Activated CD8-positive, alpha-beta memory T cell treated with anti-CD3 and anti-CD28 coated beads for 1 hour (primary cell): ENCODE measurements at regions not wholly inside any gene's neighbourhood (a gene's known extent, or its start where the extent isn't known, plus 50 kb on each side); places are given as distances from the start of the nearest gene placed in this dataset.

Experiments used
- DNase-seq, 2 donors: peaks; one replicate each; pipeline ENCODE4 v3.0.0-alpha.2; 2020; ENCODE audit warnings: low read depth in 1 of 2; ENCODE audit errors: extremely low read depth in 1 of 2

GRCh38 chr7:35463751-35464150 is 209.9 kb upstream of the TBX20 start:
- no peak for DNase-seq

DNA sequence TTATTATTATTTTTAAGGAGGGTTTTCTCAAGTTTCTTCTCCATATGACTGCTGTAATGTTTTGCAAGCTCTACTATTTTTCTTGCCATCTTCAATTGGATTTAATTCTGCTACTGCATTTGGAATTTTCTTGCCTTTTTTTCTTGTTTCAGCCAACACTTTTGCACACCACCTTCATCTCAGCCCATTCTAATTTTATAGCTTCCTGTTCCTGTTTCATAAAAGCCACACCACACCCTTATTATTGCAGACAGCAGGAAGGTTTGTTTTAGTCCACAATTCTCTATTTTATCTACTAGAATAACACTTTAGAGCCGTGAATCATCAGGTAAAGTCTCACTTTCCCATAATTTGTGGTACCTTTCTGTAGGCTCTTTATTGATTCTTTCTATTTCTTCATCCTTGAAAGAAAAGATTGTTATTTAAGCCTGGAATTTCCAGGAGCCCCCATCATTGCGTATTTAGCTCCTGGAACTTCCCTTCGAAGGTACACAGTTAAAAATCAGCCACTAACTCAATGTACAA is 209.3 kb upstream of the TBX20 start:
- DNase-seq = no peak

GRCh38 chr7:35454575-35455385 is 200.9 kb upstream of the TBX20 start:
- DNase-seq = no peak

- DNase-seq = no peak
Measured at GRCh38 chr7:35450456-35451214, 196.7 kb upstream of the TBX20 start.

- no peak for DNase-seq
Measured at GRCh38 chr7:35448486-35448885, 194.6 kb upstream of the TBX20 start.

- DNase-seq = no peak
Measured at GRCh38 chr7:35446091-35446490, 192.2 kb upstream of the TBX20 start.

GRCh38 chr7:35437619-35438275 is 183.8 kb upstream of the TBX20 start:
- DNase-seq = no peak

- no peak for DNase-seq
Measured at GRCh38 chr7:35436452-35436851, 182.6 kb upstream of the TBX20 start.

- DNase-seq = no peak
Measured at GRCh38 chr7:35430547-35431153, 176.8 kb upstream of the TBX20 start.

DNA sequence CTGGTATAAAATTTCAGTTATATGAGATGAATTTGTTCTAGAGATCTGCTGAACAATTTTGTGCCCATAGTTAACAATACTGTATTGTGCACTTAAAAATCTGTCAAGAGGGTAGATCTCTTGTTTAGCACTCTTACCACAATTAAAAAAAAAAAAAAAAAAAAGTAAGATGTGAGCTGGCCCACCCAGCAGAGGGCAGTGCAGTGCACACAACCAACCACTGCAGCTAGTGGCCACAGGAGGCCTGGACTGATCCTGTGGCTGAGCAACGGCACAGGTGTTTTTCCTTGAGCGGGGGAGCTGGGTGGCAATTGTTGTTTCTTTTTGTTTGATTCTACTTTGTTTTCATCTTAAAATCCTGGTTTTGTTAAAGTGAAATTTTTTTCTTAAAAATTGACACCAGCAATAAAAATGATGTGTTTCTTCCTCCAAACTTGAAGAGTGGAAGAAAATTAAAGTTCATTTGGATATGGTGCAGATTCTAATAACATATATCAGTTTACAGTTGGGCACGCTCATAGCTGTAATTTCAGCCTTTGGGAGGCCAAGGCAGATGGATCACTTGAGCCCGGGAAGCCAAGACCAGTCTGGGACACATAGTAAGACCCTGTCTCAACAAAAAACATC is 171.1 kb upstream of the TBX20 start:
- peak in 1 of 2 donors; percentile 15 for DNase-seq

GRCh38 chr7:35424440-35424839 is 170.5 kb upstream of the TBX20 start:
- DNase-seq = no peak

DNA sequence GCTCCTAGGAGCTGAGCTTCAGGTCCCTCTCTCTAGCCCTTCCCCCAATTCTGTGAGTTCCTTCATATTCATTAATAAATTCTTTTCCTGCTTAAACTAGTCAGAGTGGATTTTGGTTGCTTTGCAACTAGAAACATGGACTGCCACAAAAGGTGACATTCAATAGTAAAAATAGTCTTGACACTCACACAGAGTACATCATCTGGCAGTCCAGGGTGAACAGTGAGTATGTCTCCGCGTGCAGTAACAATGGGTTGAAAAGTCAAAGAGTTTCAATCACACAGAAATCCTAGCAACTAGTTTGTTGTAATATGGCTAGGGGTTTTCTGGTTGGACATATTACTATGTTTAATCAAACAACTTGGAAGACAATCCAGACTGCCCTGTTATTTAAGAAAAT is 168.8 kb upstream of the TBX20 start:
- DNase-seq = no peak

- DNase-seq = no peak
Measured at GRCh38 chr7:35420656-35421055, 166.8 kb upstream of the TBX20 start.

GRCh38 chr7:35419391-35419755 is 165.5 kb upstream of the TBX20 start:
- no peak for DNase-seq

DNA sequence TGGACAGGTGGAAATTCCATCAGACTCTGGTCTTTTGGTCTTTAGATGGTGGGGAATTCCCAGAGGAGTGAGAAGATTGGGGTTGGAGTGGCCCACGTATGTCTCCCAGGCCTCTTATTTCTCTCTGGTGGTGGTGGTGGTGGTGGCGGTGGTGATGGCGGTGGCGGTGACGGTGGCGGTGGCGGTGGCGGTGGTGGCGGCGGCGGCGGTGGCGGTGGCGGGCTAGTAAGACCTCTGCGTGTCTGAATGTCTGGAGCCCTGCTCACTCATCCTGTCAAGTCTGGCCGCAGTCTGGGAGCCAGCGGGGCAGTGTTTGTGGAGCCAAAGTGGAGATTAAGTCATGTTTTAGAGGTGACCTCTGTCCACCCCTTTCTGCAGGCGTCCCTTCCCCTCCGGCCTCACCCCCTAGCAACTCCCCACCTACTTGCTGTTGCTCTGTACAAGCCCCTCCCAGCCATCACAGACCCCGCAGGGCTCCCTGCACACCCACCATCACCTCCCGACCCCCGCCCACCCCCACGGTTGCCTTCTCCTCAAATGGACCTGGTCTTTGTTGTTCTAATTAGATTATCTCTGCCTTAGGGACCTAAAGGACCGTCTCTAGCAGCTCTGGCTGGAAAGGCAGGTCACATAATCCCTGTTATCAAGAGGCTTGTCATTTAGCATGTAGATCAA is 165.0 kb upstream of the TBX20 start:
- no peak for DNase-seq

DNA sequence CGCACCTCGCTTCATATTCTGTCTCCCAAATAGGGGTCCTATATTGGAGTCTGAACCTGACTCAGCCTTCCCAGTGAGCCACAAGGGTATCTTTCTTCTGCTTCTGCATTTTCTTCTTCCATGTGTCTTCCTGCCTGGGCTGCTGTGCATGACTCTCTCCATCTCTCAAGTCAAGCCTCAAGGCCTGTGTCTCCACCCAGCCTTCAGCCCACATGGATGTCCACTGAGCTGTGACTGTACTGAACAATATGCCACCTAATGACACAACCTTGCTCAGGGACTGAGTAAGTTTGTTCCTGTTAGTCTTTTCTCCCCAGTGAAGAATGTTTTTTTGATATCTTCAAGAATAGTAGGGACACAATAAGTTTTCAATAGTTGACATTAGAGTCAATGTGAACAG is 162.7 kb upstream of the TBX20 start:
- no peak for DNase-seq

DNA sequence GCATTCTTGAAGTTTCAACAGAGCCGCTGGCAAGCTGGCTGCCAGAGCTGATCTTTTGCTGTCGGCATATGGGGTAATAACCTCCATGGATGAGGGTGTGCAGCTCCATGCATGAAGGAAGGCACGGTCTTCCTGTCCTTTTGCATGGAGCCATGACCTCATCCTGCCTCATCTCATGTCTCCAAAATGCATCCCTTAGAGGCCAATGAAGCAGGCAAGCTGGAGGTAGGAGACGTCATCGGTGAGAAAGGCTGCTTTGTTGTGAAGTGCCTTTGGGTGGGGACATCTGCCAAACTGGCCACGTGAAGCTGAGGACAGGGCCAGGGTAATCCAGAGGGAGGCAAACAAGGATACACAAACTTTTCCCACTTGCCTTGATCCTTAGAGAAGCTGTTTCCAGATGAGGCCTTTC is 161.5 kb upstream of the TBX20 start:
- DNase-seq = no peak

- no peak for DNase-seq
Measured at GRCh38 chr7:35411331-35411730, 157.4 kb upstream of the TBX20 start.

DNA sequence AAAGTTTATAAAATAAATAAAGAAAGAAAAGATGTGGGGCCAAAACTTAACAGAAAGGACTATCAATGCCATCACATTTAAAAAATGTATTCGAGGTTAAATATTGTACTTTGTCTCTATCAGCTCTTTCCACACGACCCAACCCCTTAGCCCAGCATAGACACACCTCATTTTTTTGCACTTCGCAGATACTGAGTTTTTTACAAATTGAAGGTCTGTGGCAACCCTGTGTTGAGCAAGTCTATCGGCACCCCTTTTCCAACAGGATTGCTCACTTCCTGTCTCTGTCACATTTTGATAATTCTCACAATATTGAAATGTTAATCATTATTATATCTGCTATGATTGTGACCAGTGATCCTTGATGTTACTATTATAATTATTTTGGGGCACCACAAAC is 151.6 kb upstream of the TBX20 start:
- DNase-seq = no peak

DNA sequence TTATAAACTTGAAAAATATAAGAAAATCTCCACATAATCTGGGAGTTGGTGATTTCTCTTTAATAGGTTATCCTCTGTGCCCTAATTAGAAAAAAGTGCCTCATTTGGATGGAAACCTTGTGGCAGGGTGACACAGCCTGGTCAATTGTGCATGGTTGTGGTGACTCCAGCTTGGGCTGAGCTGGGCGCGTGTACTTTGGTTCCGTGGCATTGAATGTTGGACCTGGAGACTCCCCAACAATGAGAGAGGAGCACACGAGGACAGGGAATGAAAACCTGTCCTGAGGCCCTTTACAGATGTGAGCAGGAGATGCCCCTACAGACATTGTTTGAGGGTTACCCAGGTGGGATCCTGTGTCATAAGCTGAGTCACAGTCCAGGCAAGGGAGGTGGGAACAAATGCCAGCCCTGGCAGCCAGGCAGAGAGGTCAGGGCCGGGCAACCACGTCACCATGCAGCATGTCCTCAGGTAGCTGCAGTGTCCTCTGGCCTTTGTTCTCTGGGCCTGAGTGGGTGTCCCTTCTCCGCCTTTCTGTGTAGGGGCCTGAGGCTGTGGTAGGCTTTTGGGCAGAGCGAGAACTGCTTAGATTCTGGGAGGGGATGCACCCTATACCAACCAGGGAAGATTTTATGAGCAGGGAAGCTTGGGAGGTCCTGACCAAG is 147.4 kb upstream of the TBX20 start:
- no peak for DNase-seq
